K562 (cell line): ENCODE measurements at regions not wholly inside any gene's neighbourhood (a gene's known extent, or its start where the extent isn't known, plus 50 kb on each side); places are given as distances from the start of the nearest gene placed in this dataset.

Experiments used
- ATAC-seq: fragments of 200-7000 bp; cut with Tn5 transposase; 3 replicates; pipeline ENCODE4 v1.9.1; 2020; ENCODE audit warnings: moderate library complexity
- BruUV-seq: library from RNA; stranded (reverse); fragments of 400-500 nt; replicated peaks from 2 replicates; lab custom pipeline; 2021; lab: Mats Ljungman, UMichigan
- CTCF ChIA-PET: fragments of 300-600 bp; formaldehyde crosslinking; extraction: SDS; loops from one replicate; lab custom pipeline; 2021; ENCODE audit warnings: low intra/inter-chr PET ratio; lab: Yijun Ruan, JAX
- POLR2A ChIA-PET: fragments of 300-600, 350-650 bp; sonication (Branson Sonifier 250); formaldehyde crosslinking; extraction: SDS; loops from one replicate; lab custom pipeline; 2021; ENCODE audit warnings: antibody characterized with exemption, inconsistent platforms; lab: Yijun Ruan, JAX
- DNase-seq, 4 experiments: peaks; one replicate each; pipeline versions ENCODE4 v3.0.0 to v3.0.0-alpha.2; 2011 to 2018; ENCODE audit warnings: low spot score in 3 of 4, mixed read lengths in 3 of 4; ENCODE audit errors: extremely low read depth in 1 of 4
- FAIRE-seq: peaks from 2 replicates; lab custom pipeline; 2011; peaks lifted over from hg19 to GRCh38; lab: Jason Lieb, UNC
- H2AFZ ChIP-seq: 2 replicates; pipeline ENCODE4 v1.6.0; 2011; ENCODE audit warnings: low read depth, low read length, control low read depth, inconsistent platforms
- H3K27ac ChIP-seq: fragments of 200-600 bp; 3 replicates; pipeline ENCODE4 v1.8.0; 2011; ENCODE audit warnings: low read depth, mild to moderate bottlenecking, control low read depth, inconsistent platforms, low read length, moderate library complexity, mixed read lengths; ENCODE audit errors: extremely low read depth
- H3K27me3 ChIP-seq, 2 experiments: fragments of 300-600 bp in 1 of 2; 2 replicates in 1 of 2; 3 replicates in 1 of 2; pipeline versions ENCODE4 v1.6.0 to v1.8.0; 2011; ENCODE audit warnings: inconsistent platforms in 2 of 2, low read length in 2 of 2, mild to moderate bottlenecking in 1 of 2, mixed read lengths in 1 of 2, moderate library complexity in 1 of 2; ENCODE audit not compliant: control insufficient read depth in 2 of 2, insufficient read depth in 2 of 2
- H3K36me3 ChIP-seq: fragments of 300-600 bp; 3 replicates; pipeline ENCODE4 v1.8.0; 2011; ENCODE audit warnings: mild to moderate bottlenecking, low read length, inconsistent platforms; ENCODE audit not compliant: control insufficient read depth, insufficient read depth
- H3K4me1 ChIP-seq, 2 experiments: fragments of 200-600 bp in 1 of 2; replicated peaks in 1 of 2; 2 replicates in 1 of 2; 3 replicates in 1 of 2; pipeline versions ENCODE4 v1.5.1 to v1.8.0; 2011; ENCODE audit warnings: inconsistent platforms in 2 of 2, low read length in 2 of 2, mild to moderate bottlenecking in 1 of 2, mixed read lengths in 1 of 2, moderate library complexity in 1 of 2; ENCODE audit not compliant: control insufficient read depth in 2 of 2, insufficient read depth in 2 of 2
- H3K4me2 ChIP-seq: 2 replicates; pipeline ENCODE4 v1.6.1; 2011; ENCODE audit warnings: low read length, control low read depth, inconsistent platforms, mixed read lengths; ENCODE audit not compliant: insufficient read depth
- H3K4me3 ChIP-seq: fragments of 200-600 bp; sonication (generic), shearing (Covaris generic); 2 replicates; pipeline ENCODE4 v1.5.1; 2016; ENCODE audit warnings: control low read depth, inconsistent platforms
- H3K79me2 ChIP-seq: fragments of 200-600 bp; 3 replicates; pipeline ENCODE4 v1.8.0; 2011; ENCODE audit warnings: low read length, inconsistent platforms; ENCODE audit not compliant: control insufficient read depth, insufficient read depth
- H3K9ac ChIP-seq, 2 experiments: 2 replicates each; pipeline versions ENCODE4 v1.6.0 to v1.6.1; 2011; ENCODE audit warnings: low read depth in 2 of 2, low read length in 2 of 2, control low read depth in 1 of 2, inconsistent platforms in 1 of 2, mild to moderate bottlenecking in 1 of 2, mixed read lengths in 1 of 2; ENCODE audit not compliant: insufficient read depth in 1 of 2
- H3K9me1 ChIP-seq: one replicate; pipeline ENCODE4 v1.6.0; 2011; ENCODE audit warnings: inconsistent platforms, mild to moderate bottlenecking, low read length, moderate library complexity; ENCODE audit not compliant: control insufficient read depth, insufficient read depth
- H3K9me3 ChIP-seq: replicated peaks from 2 replicates; pipeline ENCODE4 v1.5.1; 2011; ENCODE audit warnings: low read depth, low read length, inconsistent platforms; ENCODE audit not compliant: control insufficient read depth, insufficient read depth
- H4K20me1 ChIP-seq: replicated peaks from 2 replicates; pipeline ENCODE4 v1.6.1; 2011; ENCODE audit warnings: low read length, inconsistent platforms, mixed read lengths; ENCODE audit not compliant: control insufficient read depth, insufficient read depth
- ELF4 ChIP-seq: fragments of 450-650 bp; formaldehyde crosslinking; IDR thresholded peaks from 2 replicates; pipeline ENCODE4 v1.4.0; 2022; ENCODE audit warnings: missing genetic modification characterization
- EZH2 ChIP-seq: IDR thresholded peaks from 2 replicates; pipeline ENCODE4 v1.6.1; 2012; ENCODE audit warnings: low read depth, mild to moderate bottlenecking, inconsistent platforms, low read length, borderline replicate concordance
- HNRNPH1 ChIP-seq: fragments of 200-400 bp; formaldehyde crosslinking; optimal IDR thresholded peaks from 2 replicates; pipeline ENCODE3; 2017; ENCODE audit warnings: low read depth, mild to moderate bottlenecking, low read length, moderate library complexity
- IFI16 ChIP-seq: fragments of 250-450 bp; sonication (Bioruptor Pico); IDR thresholded peaks from 2 replicates; pipeline ENCODE4 v2.1.2; 2022; ENCODE audit warnings: mild to moderate bottlenecking, inconsistent platforms
- ZNF133 ChIP-seq: fragments of 250-450 bp; sonication (Bioruptor Pico); IDR thresholded peaks from 2 replicates; pipeline ENCODE4 v1.4.0; 2020; ENCODE audit warnings: mild to moderate bottlenecking
- ZNF384 ChIP-seq: IDR thresholded peaks from 2 replicates; pipeline ENCODE4 v1.6.1; 2012; ENCODE audit warnings: low read depth, low read length, improper control_type of control experiment
- ZNF445 ChIP-seq: fragments of 250-450 bp; sonication (Bioruptor Pico); IDR thresholded peaks from 2 replicates; pipeline ENCODE4 v1.4.0; 2020; ENCODE audit warnings: low read depth, mild to moderate bottlenecking, moderate library complexity
- whole genome bisulfite sequencing: fragments of 100-300 bp; shearing (Covaris generic); methylation state at CpG from one replicate; pipeline ENCODE4 v1.1.6; 2016; ENCODE audit warnings: low coverage, mixed read lengths; ENCODE audit not compliant: insufficient coverage; ENCODE audit errors: missing lambda C conversion rate; 5-methylcytosine and 5-hydroxymethylcytosine counted together
- in situ Hi-C: fragments of 300-500 bp; cut with MboI; formaldehyde crosslinking; loops from 4 replicates; pipeline ENCODE4 v1.15.0; 2018; ENCODE audit warnings: inconsistent platforms, mixed read lengths
- intact Hi-C: fragments of 100-400 bp; cut with micrococcal nuclease; formaldehyde crosslinking; loops from 2 replicates; pipeline ENCODE4 v1.14.2; 2022
- TF ChIP-seq, protein P1 (sequence below): IDR thresholded peaks from 3 replicates; pipeline ENCODE4 v1.6.1; 2011; ENCODE audit warnings: borderline replicate concordance, mild to moderate bottlenecking, moderate library complexity; ENCODE audit not compliant: insufficient read length; ENCODE audit errors: extremely low read depth
- TF ChIP-seq, protein P2 (sequence below): fragments of 450-650 bp; formaldehyde crosslinking; conservative IDR thresholded peaks from 2 replicates; pipeline ENCODE4 v1.4.0; 2022; ENCODE audit warnings: mild to moderate bottlenecking, missing genetic modification characterization

DNA sequence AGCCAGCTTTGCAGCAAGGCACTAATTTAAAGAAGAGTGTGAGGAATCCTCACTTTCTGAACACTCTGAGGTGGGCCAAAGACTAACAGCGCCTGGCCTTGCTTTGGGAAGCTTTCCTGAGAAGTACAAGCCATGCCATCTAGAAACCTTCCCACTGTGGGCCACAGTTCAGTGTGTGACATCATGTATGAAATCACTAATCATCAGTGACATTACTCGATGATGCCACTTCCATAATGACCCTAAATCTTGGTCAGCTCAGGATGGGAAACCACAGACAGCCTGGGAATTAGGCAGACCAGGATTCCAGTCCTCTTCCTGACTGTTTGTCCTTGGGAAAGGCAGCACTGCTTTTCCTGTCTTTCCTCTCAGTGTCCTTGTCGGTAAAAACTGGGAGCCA is 54.2 kb upstream of the HSPA9 start:
- Histone ChIP-seq H4K20me1 (no peaks in the 10 kb centered on the region), H3K9me3 (no peaks in the 10 kb centered on the region), H2AFZ (no peak overlapping the region), H3K4me1 (peaks cover 0 to 4% of the 10 kb centered on the region in 2 experiments; a peak in 1 of 5 replicates), H3K9me1 (no peaks in the 10 kb centered on the region), H3K27me3 (no peaks in the 10 kb centered on the region), H3K79me2 (no peaks in the 10 kb centered on the region), H3K4me3 (no peak overlapping the region), H3K4me2 (no peak overlapping the region), H3K36me3 (no peaks in the 10 kb centered on the region), H3K9ac (no peak overlapping the region), H3K27ac (no peak overlapping the region)
- in situ Hi-C loops (no loop called here), intact Hi-C loops (no loop called here)
- ChIA-PET POLR2A (interaction anchor here (1.0 to 1.7 kb wide), 3 partner anchors 11 to 54 kb away, joined by 3 to 5 read pairs (median 3); partner anchors contain the start of gene HSPA9), CTCF (no interaction called here)
- no TSS peak for BruUV-seq
- DNase-seq (no peak), FAIRE-seq (no peak), ATAC-seq (no peak)
- 5% methylated on average over 3 of the region's 3 CpGs for WGBS
- TF ChIP-seq, protein P1, sequence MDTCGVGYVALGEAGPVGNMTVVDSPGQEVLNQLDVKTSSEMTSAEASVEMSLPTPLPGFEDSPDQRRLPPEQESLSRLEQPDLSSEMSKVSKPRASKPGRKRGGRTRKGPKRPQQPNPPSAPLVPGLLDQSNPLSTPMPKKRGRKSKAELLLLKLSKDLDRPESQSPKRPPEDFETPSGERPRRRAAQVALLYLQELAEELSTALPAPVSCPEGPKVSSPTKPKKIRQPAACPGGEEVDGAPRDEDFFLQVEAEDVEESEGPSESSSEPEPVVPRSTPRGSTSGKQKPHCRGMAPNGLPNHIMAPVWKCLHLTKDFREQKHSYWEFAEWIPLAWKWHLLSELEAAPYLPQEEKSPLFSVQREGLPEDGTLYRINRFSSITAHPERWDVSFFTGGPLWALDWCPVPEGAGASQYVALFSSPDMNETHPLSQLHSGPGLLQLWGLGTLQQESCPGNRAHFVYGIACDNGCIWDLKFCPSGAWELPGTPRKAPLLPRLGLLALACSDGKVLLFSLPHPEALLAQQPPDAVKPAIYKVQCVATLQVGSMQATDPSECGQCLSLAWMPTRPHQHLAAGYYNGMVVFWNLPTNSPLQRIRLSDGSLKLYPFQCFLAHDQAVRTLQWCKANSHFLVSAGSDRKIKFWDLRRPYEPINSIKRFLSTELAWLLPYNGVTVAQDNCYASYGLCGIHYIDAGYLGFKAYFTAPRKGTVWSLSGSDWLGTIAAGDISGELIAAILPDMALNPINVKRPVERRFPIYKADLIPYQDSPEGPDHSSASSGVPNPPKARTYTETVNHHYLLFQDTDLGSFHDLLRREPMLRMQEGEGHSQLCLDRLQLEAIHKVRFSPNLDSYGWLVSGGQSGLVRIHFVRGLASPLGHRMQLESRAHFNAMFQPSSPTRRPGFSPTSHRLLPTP = no peak
- TF ChIP-seq HNRNPH1 = no peak
- TF ChIP-seq EZH2 = no peak
- no peak for TF ChIP-seq ZNF384
- TF ChIP-seq, protein P2, sequence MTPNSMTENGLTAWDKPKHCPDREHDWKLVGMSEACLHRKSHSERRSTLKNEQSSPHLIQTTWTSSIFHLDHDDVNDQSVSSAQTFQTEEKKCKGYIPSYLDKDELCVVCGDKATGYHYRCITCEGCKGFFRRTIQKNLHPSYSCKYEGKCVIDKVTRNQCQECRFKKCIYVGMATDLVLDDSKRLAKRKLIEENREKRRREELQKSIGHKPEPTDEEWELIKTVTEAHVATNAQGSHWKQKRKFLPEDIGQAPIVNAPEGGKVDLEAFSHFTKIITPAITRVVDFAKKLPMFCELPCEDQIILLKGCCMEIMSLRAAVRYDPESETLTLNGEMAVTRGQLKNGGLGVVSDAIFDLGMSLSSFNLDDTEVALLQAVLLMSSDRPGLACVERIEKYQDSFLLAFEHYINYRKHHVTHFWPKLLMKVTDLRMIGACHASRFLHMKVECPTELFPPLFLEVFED (CRISPR knock-in tag) = no peak
- TF ChIP-seq ZNF133 = no peak
- TF ChIP-seq ELF4 (CRISPR knock-in tag) = no peak
- no peak for TF ChIP-seq ZNF445
- no peak for TF ChIP-seq IFI16 (CRISPR knock-in tag)
